Ascending aorta (tissue), 2 donors: ENCODE measurements at regions not wholly inside any gene's neighbourhood (a gene's known extent, or its start where the extent isn't known, plus 50 kb on each side); places are given as distances from the start of the nearest gene placed in this dataset.

Experiments
- DNase-seq, 2 donors: peaks; one replicate each; pipeline ENCODE4 v3.0.0-alpha.2; 2019; ENCODE audit warnings: low spot score in 2 of 2
- H3K27ac ChIP-seq, 2 donors: fragments of 200-600 bp; sonication (generic); one replicate each; pipeline ENCODE4 v1.5.1; 2016 to 2017; ENCODE audit warnings: mild to moderate bottlenecking in 1 of 2
- H3K27me3 ChIP-seq: fragments of 200-600 bp; sonication (generic); one replicate; pipeline ENCODE4 v1.5.1; 2017
- H3K36me3 ChIP-seq, 2 donors: fragments of 200-600 bp; sonication (generic); one replicate each; pipeline ENCODE4 v1.5.1; 2016
- H3K4me1 ChIP-seq, 2 donors: fragments of 200-600 bp; sonication (generic); one replicate each; pipeline ENCODE4 v1.5.1; 2016 to 2017; ENCODE audit warnings: mild to moderate bottlenecking in 1 of 2
- H3K4me3 ChIP-seq, 2 donors: fragments of 200-600 bp; sonication (generic); one replicate each; pipeline ENCODE4 v1.5.1; 2016 to 2017; ENCODE audit warnings: mild to moderate bottlenecking in 1 of 2
- H3K9me3 ChIP-seq, 2 donors: fragments of 200-600 bp; sonication (generic); one replicate each; pipeline ENCODE4 v1.5.1; 2016
- intact Hi-C: fragments of 100-400 bp; cut with DNase I; formaldehyde crosslinking; loops from one replicate; pipeline ENCODE4 v1.15.1; 2023
- TF ChIP-seq, protein P1 (sequence below), 3 experiments: fragments of 200-600 bp in 2 of 3; fragments of 450-650 bp in 1 of 3; sonication (generic) in 2 of 3; IDR thresholded peaks; one replicate each; pipeline ENCODE4 v1.5.1; 2016 to 2019; ENCODE audit warnings: antibody characterized with exemption in 3 of 3, mild to moderate bottlenecking in 1 of 3, moderate library complexity in 1 of 3

- intact Hi-C loops: no loop called here
- Histone ChIP-seq H3K9me3 (no peaks in the 10 kb centered on the region), H3K36me3 (no peaks in the 10 kb centered on the region), H3K27ac (no peak overlapping the region), H3K4me3 (no peak overlapping the region), H3K4me1 (no peaks in the 10 kb centered on the region), H3K27me3 (no peaks in the 10 kb centered on the region)
- TF ChIP-seq, protein P1, sequence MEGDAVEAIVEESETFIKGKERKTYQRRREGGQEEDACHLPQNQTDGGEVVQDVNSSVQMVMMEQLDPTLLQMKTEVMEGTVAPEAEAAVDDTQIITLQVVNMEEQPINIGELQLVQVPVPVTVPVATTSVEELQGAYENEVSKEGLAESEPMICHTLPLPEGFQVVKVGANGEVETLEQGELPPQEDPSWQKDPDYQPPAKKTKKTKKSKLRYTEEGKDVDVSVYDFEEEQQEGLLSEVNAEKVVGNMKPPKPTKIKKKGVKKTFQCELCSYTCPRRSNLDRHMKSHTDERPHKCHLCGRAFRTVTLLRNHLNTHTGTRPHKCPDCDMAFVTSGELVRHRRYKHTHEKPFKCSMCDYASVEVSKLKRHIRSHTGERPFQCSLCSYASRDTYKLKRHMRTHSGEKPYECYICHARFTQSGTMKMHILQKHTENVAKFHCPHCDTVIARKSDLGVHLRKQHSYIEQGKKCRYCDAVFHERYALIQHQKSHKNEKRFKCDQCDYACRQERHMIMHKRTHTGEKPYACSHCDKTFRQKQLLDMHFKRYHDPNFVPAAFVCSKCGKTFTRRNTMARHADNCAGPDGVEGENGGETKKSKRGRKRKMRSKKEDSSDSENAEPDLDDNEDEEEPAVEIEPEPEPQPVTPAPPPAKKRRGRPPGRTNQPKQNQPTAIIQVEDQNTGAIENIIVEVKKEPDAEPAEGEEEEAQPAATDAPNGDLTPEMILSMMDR (IDR thresholded peaks at IDR 0.05): no peak
- peak; percentile 13 to 63 for DNase-seq
Observed at GRCh38 chr11:69382131-69383128, 88.5 kb downstream of the MYEOV start.

GRCh38 chr11:69383372-69384250, 89.7 kb downstream of the MYEOV start:
- no peaks in the 10 kb centered on the region for H3K27me3 ChIP-seq
- peaks cover 0 to 11% of the 10 kb centered on the region in 2 donors for H3K9me3 ChIP-seq
- intact Hi-C loops: no loop called here
- no peaks in the 10 kb centered on the region for H3K4me1 ChIP-seq
- peak; percentile 4 to 35 for DNase-seq
- no peaks in the 10 kb centered on the region for H3K36me3 ChIP-seq
- no peak overlapping the region for H3K27ac ChIP-seq
- TF ChIP-seq, protein P1 (IDR thresholded peaks at IDR 0.05): no peak
- no peak overlapping the region for H3K4me3 ChIP-seq

DNA sequence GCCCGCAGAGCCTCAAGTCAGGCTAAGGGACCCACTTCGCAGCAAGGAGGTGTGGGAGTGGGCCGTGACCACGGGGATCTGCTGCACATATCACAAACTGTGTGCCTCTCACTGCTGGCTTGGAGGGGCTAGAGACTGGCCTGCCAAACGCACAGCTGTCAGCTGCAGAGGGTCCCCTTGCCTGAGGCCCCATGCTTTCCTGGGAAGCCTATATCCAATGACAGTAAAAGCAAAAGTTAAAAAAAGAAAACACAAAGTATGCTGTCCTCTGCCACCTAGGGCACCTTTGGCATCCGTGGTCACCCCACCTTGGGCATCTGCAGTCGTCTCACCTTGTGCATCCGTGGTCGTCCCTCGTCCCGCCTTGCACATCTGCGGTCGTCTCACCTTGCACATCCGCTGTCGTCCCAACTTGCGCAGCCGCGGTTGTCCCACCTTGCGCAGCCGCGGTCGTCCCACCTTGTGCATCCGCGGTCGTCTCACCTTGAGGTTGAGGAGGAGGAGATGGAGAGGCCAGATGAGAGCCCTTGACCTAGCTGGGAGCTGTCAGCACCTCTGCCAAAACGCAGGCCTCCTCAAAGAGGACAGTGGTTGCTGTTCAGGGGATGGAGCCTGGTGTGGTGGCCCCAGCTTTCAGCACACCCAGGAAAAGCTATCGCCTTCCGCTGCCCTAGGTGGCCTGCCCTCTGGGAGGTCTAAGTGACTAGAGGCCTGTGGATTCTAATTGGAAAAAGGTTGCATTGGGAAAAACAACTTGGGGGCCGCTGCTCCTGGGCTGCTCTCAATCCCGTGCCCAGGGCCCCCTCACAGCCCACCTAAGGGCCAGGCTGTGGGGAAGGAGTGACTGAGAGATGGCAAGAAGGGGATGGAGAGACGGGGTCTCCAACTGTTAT, 90.5 kb downstream of the MYEOV start:
- H3K4me1 ChIP-seq: no peaks in the 10 kb centered on the region
- peak in 1 of 2 donors; percentile 56 for DNase-seq
- H3K27me3 ChIP-seq: no peaks in the 10 kb centered on the region
- TF ChIP-seq, protein P1 (IDR thresholded peaks at IDR 0.05): no peak
- H3K36me3 ChIP-seq: no peaks in the 10 kb centered on the region
- no peak overlapping the region for H3K27ac ChIP-seq
- intact Hi-C loops: no loop called here
- peaks cover 0 to 15% of the 10 kb centered on the region in 2 donors for H3K9me3 ChIP-seq
- H3K4me3 ChIP-seq: no peak overlapping the region

GRCh38 chr11:69385144-69385820, 91.3 kb downstream of the MYEOV start:
- H3K4me3 ChIP-seq: no peak overlapping the region
- no peak overlapping the region for H3K27ac ChIP-seq
- intact Hi-C loops: no loop called here
- DNase-seq: peak; percentile 4 to 46
- H3K4me1 ChIP-seq: no peaks in the 10 kb centered on the region
- TF ChIP-seq, protein P1 (IDR thresholded peaks at IDR 0.05): no peak
- no peaks in the 10 kb centered on the region for H3K27me3 ChIP-seq
- peaks cover 0 to 15% of the 10 kb centered on the region in 2 donors for H3K9me3 ChIP-seq
- H3K36me3 ChIP-seq: no peaks in the 10 kb centered on the region
